Stimulated activated CD8-positive, alpha-beta memory T cell treated with anti-CD3 and anti-CD28 coated beads, Interleukin-7, amount 100 ng/mL, for 1 hour (primary cell): ENCODE measurements at regions not wholly inside any gene's neighbourhood (a gene's known extent, or its start where the extent isn't known, plus 50 kb on each side); places are given as distances from the start of the nearest gene placed in this dataset.

Experiments used
- DNase-seq, 2 donors: peaks; one replicate each; pipeline ENCODE4 v3.0.0-alpha.2; 2020; ENCODE audit warnings: low read depth in 2 of 2

DNA sequence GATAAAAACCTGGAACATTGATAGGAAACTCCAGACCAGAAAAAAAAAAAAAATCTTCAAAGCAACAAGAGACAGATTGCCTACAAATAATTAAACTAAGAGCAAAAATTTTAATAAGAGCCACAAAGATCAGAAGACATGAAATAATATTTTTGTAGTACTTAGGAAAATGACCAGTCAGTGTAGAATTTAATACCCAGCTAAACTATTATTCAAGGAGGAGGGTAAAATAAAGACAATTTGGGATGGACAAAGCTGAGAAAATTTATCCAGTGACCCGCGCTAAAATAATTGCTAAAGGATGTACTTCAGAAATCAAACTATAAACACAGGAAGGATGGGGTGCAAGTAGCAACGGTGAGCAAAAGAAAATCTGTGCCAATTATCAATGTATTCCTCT, 133.2 kb downstream of the AQP9 start:
- no peak for DNase-seq

DNA sequence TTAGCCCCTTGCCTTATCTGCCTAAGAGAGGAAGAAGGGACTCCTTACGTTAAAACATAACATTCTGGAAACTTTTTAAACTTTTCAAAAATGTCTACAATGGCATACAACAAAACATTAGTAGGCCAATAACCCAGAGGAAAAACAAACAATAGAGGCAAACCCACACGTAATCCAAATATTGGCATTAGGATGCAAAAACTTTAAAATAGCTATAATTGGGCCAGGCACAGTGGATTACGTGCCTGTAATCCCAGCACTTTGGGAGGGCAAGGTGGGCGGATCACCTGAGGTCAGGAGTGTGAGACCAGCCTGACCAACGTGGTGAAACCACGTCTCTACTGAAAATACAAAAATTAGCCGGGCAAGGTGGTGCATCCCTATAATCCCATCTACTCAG, 134.9 kb downstream of the AQP9 start:
- no peak for DNase-seq

DNA sequence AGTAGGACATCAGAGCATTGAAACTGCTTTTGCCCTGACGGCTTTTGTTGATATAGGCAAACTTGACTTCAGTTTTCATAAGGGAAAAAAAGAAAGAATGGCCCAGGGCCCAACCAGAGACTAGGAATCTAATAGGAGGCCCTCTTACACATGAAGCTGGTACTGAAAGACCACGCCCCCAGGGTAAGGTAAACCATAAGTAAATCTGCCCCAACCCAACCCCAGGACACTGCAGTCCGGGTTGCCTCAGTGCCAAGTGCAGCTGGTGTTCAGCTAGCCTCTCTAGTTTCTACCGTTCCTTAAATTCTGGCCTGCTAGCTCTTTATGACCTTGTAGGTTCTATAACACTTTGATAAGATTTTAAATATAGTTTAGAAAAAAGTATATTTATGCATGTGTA, 136.7 kb downstream of the AQP9 start:
- no peak for DNase-seq

DNA sequence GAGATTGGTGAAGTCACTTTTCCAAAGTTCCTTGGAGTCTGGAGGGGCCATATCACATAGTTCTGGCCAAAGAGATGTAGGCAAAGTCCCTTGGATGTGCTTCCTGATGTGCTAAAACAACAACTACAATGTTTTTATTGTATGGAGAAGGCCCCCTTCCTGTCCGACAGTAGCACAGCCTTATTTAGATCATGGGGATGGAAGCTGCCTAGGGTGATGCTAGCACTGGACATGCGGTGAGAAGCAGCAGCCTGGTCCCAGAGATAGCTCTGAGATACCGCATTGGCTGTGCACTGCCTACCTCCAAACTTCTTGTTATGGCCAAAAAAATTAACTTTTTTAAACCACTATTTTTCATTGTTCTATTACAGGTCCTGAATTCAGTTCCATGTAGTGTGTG, 137.6 kb downstream of the AQP9 start:
- no peak for DNase-seq

DNA sequence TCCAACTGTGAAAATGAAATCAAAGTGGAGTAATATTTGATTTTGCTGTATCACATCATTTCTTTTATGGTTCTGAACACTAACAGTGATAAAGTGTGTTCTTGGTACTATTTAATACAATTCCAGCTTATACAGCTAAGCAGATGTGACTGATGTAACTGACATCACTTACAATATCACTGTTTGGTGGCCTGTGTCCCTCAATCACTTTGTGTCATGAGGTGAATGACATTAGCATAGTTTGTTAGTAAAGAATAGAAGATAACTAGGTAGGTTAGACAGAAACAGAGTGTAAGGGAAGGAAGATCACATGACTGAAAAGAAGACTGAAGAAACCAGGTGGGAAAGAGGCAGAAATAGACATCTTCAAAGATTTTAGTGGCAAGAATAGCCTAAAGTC, 138.7 kb downstream of the AQP9 start:
- DNase-seq, result no peak

DNA sequence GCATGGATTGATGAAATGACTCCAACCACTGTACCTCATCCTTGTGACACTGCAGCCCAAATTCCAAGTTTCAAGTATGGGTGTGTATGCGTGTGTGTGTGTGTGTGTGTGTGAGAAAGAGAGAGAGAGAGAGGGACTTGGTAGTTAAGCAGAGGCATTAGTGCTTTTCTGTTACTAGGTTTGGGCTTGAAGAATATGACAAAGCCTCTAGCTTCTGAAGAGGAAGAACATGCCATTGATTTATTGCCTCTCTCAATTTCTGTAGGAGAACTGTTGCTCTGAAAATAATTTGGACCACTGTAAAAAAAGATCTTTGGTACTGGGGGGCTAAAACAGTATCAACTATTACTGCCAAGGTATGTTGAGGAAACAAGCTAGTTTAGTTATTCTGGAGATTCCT, 139.2 kb downstream of the AQP9 start:
- DNase-seq, result no peak

DNA sequence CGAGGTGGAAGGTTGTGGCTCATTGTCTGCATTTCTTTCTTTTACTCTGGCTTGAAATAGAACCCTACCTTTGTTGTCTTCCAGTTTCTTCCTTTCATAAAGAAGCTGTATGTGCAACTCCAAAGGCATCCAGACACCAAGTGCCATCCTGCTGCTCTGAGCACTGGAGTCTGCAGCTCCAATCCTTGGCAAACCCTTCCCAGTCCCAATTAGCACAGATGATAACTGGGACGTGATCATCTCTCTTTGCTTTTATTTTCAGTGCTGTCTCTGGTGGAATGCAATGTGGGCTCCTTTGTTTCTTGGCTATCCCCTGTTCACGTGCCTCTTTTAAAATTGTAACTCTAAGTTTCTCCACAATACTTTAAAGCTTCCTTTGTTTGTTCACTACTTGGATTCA, 140.9 kb downstream of the AQP9 start:
- no peak for DNase-seq

DNA sequence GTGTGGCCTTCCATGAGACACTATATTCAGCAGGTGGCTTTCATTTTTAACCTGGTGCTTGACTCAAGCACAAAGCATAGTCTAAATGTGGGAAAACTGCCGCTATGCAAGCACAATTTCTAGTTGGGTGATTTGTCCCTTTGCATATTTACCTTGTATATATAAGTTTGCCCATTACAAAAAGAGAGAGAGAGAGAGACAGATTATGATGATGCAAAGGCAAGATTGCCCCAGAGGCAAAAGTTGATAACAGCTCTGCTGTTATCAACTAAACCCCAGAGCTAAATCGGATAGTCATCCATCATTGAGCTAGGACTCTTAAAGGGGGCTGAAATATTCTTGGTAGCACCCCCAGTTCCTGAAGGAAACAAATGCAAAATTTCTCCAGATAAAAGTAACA, 141.5 kb downstream of the AQP9 start:
- DNase-seq, result no peak

DNA sequence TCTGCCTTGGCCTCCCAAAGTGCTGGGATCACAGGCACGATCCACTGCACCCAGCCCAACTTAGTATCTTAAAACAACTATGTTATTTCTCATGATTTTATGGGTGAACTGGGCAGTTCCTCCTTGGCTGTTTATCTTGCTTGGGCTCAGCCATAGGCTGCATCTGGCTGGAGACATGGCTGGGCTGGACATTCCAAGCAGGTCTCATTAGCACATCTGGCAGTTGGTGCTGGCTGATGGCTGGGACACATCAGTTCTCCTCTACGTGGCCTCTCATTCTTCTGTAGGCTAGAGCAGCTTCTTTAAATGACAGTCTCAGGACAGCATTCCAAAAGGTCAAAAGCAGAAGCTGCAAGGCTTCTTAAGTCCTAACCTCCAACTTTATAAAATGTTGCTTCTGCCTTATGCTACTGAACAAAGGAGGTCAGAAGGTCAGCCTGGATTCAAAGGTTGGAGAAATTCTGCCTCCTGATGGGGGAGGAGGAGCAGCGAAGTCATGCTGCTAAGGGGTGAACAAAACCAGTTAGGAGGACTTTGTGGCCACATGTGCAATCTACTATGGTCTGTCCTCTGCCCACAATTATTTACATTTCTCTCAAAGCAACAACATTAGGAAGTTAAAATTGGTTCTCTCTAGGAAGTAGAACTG, 144.0 kb downstream of the AQP9 start:
- no peak for DNase-seq

DNA sequence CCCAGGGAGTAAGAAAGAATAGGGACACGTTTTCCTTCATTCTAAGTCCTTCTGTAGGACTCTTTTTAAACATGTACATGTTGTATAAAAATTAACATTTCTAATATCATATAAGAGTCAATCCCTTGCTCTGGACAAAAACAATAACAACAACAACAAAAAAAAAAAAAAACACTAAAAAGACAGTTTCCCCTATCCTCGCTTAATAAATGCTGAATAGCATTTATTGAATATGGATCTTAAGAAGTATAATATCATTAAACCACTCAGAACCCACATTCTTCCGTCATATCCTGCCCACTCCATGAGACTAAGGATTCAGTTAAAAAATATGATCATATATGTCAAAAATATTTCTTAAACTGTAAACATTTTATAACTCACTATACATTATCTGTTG, 145.1 kb downstream of the AQP9 start:
- DNase-seq, result no peak

DNA sequence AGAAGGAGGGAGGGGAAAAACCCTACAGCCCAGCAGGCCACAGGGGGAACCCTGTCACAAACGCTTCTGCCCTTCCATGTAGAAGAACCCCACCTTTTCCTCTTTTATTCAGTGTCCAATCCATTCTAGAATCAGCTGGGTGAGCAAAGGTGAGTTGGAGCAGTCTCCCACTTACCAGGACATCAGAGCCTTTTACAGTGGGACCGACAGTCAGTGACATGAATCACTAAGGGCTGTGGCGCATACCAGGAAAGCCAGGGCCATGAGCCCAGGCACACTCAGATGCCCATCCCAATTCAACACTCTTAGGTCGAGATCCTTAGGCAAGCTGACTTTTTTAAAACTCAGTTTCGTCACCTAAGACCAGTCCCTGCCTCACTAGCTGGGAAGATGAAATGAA, 146.1 kb downstream of the AQP9 start:
- no peak for DNase-seq

DNA sequence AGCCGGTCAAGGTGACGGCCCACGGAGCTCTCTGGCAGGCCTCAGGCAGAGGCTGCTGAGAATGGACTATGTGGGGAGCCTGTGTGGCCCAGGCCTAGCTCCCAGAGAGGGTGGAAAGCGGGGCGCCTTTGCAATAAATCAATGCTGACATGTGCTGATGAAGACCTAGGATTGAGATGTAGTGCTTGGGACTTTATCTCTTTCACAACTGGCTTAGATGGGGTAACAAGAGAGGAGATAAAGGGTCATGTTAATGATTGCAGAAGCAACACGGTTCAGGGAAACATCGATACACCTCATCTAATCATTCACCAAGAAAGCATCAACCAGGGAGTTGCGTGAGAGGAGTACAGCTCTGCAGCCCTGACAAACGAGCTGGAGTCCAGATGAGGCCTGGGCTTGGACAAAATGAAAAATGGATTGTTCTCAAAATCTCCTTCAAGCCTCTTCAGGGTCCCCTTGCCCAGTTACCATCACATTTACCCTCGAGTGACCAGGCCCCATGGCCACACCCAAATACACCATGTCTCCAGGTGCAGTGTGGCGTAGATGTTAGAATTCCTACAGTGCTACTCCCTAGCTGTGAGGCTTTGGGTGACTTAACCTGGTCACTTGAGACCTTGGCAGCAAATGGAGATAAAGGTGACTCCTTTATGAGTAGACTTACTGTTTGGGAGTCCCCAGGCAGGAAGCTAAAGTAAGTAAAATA, 146.4 kb upstream of the LIPC start:
- DNase-seq, result no peak

DNA sequence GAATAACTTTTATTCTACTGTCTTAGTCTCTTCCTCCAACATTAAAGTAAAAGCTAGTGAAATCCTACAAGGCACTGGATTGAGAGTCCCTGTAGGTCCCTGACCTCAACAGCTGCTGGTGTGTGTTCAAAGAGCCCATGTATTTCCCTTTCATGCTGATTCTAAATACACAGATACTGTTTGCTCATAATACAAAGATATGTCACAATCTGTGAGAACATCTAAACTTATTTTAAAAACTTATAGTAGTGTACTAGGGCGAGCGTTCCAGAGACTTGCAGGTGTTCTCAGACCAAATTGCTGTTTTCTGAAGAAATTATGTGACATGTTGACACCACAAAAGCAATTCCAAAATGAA, 145.9 kb upstream of the LIPC start:
- no peak for DNase-seq

DNA sequence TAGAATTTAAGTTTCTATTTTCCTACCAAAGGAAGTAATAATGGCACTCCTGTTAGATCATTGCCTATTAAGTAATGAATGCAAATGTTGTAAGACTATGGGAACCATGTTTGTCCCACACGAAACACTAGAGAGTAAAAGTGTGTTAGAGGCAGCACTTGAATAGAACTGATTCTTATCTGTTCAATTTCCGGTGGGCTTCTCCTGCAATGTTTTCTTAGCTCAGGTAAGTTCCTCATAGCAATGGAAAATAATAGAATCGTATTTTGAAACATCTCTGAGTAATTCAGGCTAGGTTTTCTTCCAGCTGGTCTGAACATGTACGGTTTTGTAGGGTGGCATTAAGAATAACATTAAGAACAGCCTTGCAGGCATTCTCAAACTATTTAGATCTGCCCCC, 145.3 kb upstream of the LIPC start:
- no peak for DNase-seq

DNA sequence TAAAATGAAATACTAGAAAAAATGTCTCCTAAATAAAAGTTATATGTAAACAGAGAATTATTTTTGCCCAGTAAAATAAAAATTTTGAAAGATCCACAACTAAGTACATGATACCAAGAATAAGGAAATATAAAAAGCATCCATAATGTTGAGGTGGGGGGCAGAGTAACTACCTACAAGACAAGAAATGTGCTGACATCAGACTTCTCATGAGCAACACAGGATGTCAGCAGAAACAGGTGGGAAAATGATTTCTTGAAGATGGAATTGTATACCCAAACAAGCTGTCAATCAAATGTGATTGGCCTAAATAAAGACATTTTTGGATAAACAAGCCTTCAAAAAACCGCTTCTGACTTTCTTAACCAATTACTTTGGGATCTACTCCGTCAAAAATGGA, 143.9 kb upstream of the LIPC start:
- DNase-seq, result no peak

DNA sequence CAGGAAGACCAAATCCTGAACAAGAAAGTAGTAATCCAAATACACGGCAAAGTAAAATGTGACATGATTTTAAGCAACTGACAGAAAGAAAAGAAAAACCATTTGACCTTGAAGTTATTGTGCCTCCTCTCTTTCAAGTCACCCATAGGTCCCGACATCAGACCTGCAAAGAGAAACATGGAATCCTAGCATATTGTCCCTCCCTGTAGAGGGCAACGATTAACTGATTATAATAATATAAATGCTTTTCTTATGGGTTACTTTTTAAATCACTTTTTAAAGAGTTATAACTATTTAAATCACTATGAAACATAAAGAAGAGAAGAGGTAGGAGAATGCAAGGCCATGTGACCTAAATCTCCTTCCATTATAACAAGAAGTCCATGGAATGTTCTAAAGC, 143.2 kb upstream of the LIPC start:
- no peak for DNase-seq

DNA sequence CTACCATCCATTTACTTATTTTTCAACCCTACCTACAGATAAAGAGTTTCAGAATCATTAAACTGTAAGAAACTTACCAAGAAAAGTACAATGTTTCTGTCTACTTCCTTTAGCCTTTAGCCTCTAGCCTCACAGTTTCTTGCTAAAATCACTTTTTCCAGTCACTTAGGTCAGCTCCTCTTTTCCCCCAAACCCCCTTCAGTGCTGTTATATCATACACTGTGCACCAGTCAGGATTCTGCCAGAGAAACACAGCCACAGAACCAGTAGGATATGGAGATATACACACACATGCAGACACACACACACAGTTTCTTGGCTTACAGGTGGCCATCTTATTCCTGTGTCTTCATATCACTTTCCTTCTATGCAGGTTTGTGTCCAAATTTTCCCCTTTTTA, 139.9 kb upstream of the LIPC start:
- DNase-seq, result no peak

DNA sequence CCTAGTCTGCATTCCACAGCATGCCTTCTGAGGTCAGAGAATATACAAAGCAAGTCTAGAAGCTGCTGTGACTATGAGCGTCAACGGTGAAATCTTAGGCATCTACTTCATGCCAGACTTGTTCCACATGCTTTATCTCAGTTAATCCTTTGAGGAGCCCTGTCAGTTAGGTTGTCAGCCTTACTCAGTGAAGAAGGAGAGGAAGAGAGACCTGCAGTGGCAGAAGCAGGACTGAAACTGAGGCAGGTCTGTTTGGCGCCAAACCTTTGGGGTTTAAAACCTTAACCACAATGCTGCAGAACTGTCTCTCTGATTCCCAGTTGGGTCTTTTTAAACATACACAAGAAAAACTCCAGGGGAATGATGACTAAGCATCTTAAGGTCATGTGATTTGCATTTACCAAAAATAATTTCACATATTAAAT, 139.0 kb upstream of the LIPC start:
- DNase-seq, result no peak

DNA sequence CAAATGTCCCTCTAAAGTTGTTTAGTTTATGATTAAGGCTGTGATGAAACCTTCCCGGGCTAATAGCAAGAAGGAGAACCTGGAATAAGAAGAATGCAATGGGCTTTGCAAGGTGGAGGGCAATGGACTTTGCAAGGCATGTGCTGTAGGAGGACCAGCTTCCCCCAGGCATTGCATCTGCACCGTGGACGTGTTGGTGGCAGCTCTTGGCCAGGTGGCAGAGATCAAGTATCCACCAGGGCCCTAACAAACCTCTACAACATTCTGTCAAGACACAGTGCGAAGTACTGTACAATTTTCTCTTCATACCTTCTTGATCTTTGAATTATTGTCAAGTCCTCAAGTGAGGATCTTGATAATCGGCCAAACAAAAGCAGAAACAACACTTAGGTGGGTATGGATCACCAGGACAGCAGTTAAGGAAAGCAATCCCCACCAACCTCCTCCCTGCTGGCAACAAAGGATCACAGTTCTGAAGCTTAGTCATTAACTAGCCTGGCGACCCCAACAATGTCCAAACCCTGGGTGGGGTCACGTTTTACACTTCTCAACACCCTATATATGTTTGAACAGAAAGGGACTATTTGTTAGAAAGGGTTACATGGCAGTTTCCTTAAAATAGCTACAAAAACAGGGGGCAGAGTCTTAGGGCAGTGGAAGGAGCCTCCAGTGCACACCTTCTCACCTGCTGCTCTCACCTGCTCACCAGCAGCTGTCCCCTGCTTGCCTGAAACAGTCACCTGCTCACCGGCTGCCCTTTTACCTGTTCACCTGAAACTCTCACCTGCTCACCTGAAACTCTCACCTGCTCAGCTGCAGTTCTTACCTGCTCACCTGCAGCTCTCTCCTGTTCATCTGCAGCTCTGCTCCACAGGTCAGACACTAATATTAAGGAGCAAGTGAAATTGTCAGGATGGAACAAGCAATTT, 137.9 kb upstream of the LIPC start:
- no peak for DNase-seq

DNA sequence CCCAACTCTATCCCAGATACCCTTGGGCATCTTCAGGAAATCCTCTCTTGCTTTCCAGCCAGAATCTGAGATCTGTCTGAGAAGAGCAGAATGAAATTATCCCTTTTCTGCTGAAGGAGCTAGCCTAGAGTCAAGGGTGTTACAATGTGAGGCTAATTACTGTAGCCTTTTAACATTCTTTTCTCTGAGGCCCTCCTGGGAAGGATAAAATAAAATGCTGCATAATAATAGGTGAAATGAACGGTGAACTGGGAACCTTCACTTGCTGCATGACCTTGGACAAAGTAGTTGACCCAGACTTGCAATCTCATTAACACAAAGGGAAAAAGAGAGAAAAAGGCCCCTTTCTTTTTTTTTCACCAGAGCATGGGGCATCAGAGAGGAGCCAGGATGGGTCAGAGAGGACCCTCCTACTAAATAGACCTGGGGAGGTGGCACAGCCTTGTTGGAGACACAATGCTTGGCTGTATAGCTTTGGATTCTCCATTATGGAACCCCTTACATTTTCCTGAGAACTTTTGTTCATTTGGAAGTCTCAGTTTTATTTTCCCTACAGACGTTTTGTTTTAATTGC, 137.0 kb upstream of the LIPC start:
- DNase-seq, result no peak

DNA sequence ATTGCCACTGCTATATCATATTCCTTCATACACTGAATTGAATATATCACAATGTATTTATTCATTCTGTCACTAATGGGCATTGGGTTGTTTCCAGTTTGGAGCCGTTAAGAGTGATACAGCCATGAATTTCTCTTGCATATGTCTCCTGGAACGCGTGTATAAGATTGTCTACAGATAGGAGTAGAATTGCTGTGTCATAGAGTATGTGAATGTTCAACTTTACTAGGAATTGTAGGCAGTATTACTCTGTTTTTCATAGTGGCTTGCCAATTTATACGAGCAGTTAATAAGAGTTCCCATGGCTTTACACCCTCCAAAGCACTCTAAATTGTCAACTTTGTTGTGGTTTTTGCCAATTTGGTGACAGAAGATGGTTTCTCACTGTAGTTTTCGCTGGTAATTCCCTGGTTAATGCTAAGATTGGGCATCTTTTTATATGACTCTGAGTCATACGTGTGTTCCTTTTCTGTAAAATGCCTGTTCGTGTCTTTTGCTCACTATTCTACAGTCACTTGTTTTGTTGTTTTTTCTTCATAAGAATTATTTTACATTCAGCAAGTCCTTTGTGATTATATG, 136.1 kb upstream of the LIPC start:
- DNase-seq, result no peak

DNA sequence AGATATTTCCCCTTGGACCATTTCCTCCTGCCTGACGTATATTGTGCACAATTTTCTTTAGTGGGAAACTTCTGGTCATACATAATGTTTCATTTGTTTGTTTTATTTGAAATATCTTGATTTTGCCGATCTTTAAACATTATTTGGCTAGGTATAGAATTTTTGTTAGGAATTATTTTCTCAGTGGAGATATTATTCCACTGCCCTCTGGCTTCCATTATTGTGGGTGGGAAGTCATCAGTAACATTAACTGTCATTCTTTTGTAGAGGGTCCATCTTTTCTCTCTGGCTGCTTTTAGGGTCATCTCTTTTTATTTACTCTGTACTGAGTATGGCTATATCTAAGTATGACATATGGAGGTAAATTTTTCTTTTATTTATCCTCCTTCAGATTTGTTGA, 135.5 kb upstream of the LIPC start:
- no peak for DNase-seq
